H1 (cell line): ENCODE measurements at regions not wholly inside any gene's neighbourhood (a gene's known extent, or its start where the extent isn't known, plus 50 kb on each side); places are given as distances from the start of the nearest gene placed in this dataset.

Experiments used
- CTCF ChIA-PET: fragments of 300-600 bp; sonication (Branson Sonifier 250); formaldehyde crosslinking; loops from one replicate; lab custom pipeline; 2021; ENCODE audit not compliant: partially characterized antibody; lab: Charles Lee
- POLR2A ChIA-PET: fragments of 300-600 bp; sonication (Branson Sonifier 250); formaldehyde crosslinking; loops from one replicate; lab custom pipeline; 2021; ENCODE audit warnings: inconsistent platforms; ENCODE audit not compliant: partially characterized antibody; lab: Charles Lee
- DNase-seq, 2 experiments: peaks; one replicate each; pipeline versions ENCODE4 v3.0.0 to v3.0.0-alpha.2; 2010 to 2022; ENCODE audit warnings: low spot score in 2 of 2, low read depth in 1 of 2, mixed read lengths in 1 of 2
- FAIRE-seq: peaks from 2 replicates; lab custom pipeline; 2011; peaks lifted over from hg19 to GRCh38; lab: Jason Lieb, UNC
- H2AFZ ChIP-seq: 2 replicates; pipeline ENCODE4 v1.8.1; 2012; ENCODE audit warnings: low read length, inconsistent platforms
- H2AK5ac ChIP-seq: 2 replicates; pipeline ENCODE4 v1.6.1; 2013; ENCODE audit warnings: low read depth, low read length
- H2BK120ac ChIP-seq: replicated peaks from 2 replicates; pipeline ENCODE3; 2013; ENCODE audit warnings: low read depth, low read length, inconsistent platforms
- H2BK12ac ChIP-seq: 2 replicates; pipeline ENCODE4 v1.6.1; 2013; ENCODE audit warnings: low read depth, low read length
- H2BK15ac ChIP-seq: 2 replicates; pipeline ENCODE4 v1.6.1; 2013; ENCODE audit warnings: low read length
- H2BK20ac ChIP-seq: 2 replicates; pipeline ENCODE4 v1.6.1; 2013; ENCODE audit warnings: low read length
- H2BK5ac ChIP-seq: 2 replicates; pipeline ENCODE4 v1.6.1; 2013; ENCODE audit warnings: low read depth, low read length
- H3K14ac ChIP-seq: 2 replicates; pipeline ENCODE4 v1.6.1; 2013; ENCODE audit warnings: inconsistent platforms; ENCODE audit not compliant: insufficient read length
- H3K18ac ChIP-seq: 2 replicates; pipeline ENCODE4 v1.6.1; 2013; ENCODE audit warnings: low read length; ENCODE audit errors: extremely low read depth
- H3K23ac ChIP-seq: 2 replicates; pipeline ENCODE4 v1.6.1; 2013; ENCODE audit warnings: inconsistent platforms; ENCODE audit not compliant: insufficient read length
- H3K23me2 ChIP-seq: 2 replicates; pipeline ENCODE4 v1.6.1; 2013; ENCODE audit warnings: low read depth, low read length
- H3K27ac ChIP-seq: 2 replicates; pipeline ENCODE4 v1.6.1; 2011; ENCODE audit warnings: low read depth, low read length, inconsistent platforms
- H3K27me3 ChIP-seq, 4 experiments: replicated peaks in 1 of 4; 1 replicate in 1 of 4; 2 replicates in 3 of 4; pipeline versions ENCODE4 v1.6.1 to v1.8.1; 2011 to 2013; ENCODE audit warnings: low read length in 3 of 4, mild to moderate bottlenecking in 3 of 4, inconsistent platforms in 2 of 4, mixed read lengths in 2 of 4, moderate library complexity in 1 of 4; ENCODE audit not compliant: control insufficient read depth in 3 of 4, insufficient read depth in 3 of 4; ENCODE audit errors: extremely low read depth in 1 of 4
- H3K36me3 ChIP-seq, 4 experiments: 2 replicates each; pipeline versions ENCODE4 v1.6.1 to v1.8.1; 2011 to 2013; ENCODE audit warnings: mild to moderate bottlenecking in 4 of 4, low read length in 3 of 4, moderate library complexity in 2 of 4, control low read depth in 1 of 4, inconsistent platforms in 1 of 4; ENCODE audit not compliant: insufficient read depth in 4 of 4, control insufficient read depth in 2 of 4
- H3K4ac ChIP-seq: replicated peaks from 2 replicates; pipeline ENCODE3; 2013; ENCODE audit warnings: low read length, low read depth, mixed read lengths, inconsistent platforms; ENCODE audit not compliant: insufficient read length
- H3K4me1 ChIP-seq, 4 experiments: replicated peaks in 1 of 4; 1 replicate in 1 of 4; 2 replicates in 3 of 4; pipeline versions ENCODE4 v1.6.1 to v1.8.1; 2011 to 2013; ENCODE audit warnings: low read length in 3 of 4, inconsistent platforms in 2 of 4, mixed read lengths in 1 of 4; ENCODE audit not compliant: insufficient read depth in 4 of 4, control insufficient read depth in 3 of 4
- H3K4me2 ChIP-seq, 2 experiments: 2 replicates each; pipeline versions ENCODE4 v1.6.1 to v1.8.1; 2011 to 2013; ENCODE audit warnings: low read depth in 2 of 2, low read length in 2 of 2, control low read depth in 1 of 2, inconsistent platforms in 1 of 2, mild to moderate bottlenecking in 1 of 2; ENCODE audit not compliant: insufficient read depth in 1 of 2
- H3K4me3 ChIP-seq, 4 experiments: fragments of 200-600, 300-600 bp in 1 of 4; sonication (generic), shearing (Covaris generic), sonication (Bioruptor Twin) in 1 of 4; 2 replicates each; pipeline versions ENCODE4 v1.5.1 to v1.8.1; 2011 to 2016; ENCODE audit warnings: low read length in 4 of 4, low read depth in 3 of 4, control low read depth in 2 of 4, inconsistent platforms in 2 of 4, mild to moderate bottlenecking in 2 of 4, mixed read lengths in 1 of 4, moderate library complexity in 1 of 4; ENCODE audit not compliant: insufficient read depth in 2 of 4; ENCODE audit errors: extremely low read depth in 1 of 4
- H3K56ac ChIP-seq: replicated peaks from 2 replicates; pipeline ENCODE3; 2013; ENCODE audit warnings: low read depth, mild to moderate bottlenecking, mixed read lengths, low read length, inconsistent platforms; ENCODE audit not compliant: insufficient read length
- H3K79me1 ChIP-seq: 2 replicates; pipeline ENCODE4 v1.6.1; 2013; ENCODE audit warnings: low read depth, low read length, control low read depth
- H3K79me2 ChIP-seq, 2 experiments: 2 replicates each; pipeline versions ENCODE4 v1.6.1 to v1.8.1; 2012 to 2013; ENCODE audit warnings: low read length in 2 of 2, mild to moderate bottlenecking in 2 of 2, inconsistent platforms in 1 of 2; ENCODE audit not compliant: insufficient read depth in 2 of 2, control insufficient read depth in 1 of 2
- H3K9ac ChIP-seq, 4 experiments: replicated peaks in 1 of 4; 1 replicate in 1 of 4; 2 replicates in 3 of 4; pipeline versions ENCODE4 v1.6.1 to v1.8.1; 2011 to 2013; ENCODE audit warnings: low read depth in 3 of 4, low read length in 3 of 4, control low read depth in 2 of 4, mild to moderate bottlenecking in 2 of 4, moderate library complexity in 2 of 4, inconsistent platforms in 1 of 4; ENCODE audit errors: extremely low read depth in 1 of 4
- H3K9me3 ChIP-seq, 2 experiments: 2 replicates each; pipeline versions ENCODE4 v1.6.1 to v1.8.1; 2012 to 2013; ENCODE audit warnings: mild to moderate bottlenecking in 2 of 2, moderate library complexity in 2 of 2, control low read depth in 1 of 2, inconsistent platforms in 1 of 2, low read depth in 1 of 2, low read length in 1 of 2, mixed read lengths in 1 of 2; ENCODE audit not compliant: insufficient read depth in 2 of 2
- H4K20me1 ChIP-seq, 2 experiments: replicated peaks in 1 of 2; 2 replicates each; pipeline versions ENCODE3 to v1.8.1; 2011 to 2013; ENCODE audit warnings: inconsistent platforms in 2 of 2, low read length in 2 of 2, mild to moderate bottlenecking in 1 of 2; ENCODE audit not compliant: insufficient read depth in 2 of 2, control insufficient read depth in 1 of 2
- H4K5ac ChIP-seq: 2 replicates; pipeline ENCODE4 v1.6.1; 2013; ENCODE audit warnings: low read length, low read depth, mixed read lengths, inconsistent platforms; ENCODE audit not compliant: insufficient read length
- H4K8ac ChIP-seq: 2 replicates; pipeline ENCODE4 v1.8.0; 2013; ENCODE audit warnings: mild to moderate bottlenecking, moderate library complexity, low read length, inconsistent platforms; ENCODE audit not compliant: insufficient read depth; ENCODE audit errors: extremely low read depth
- H4K91ac ChIP-seq: replicated peaks from 2 replicates; pipeline ENCODE3; 2013; ENCODE audit warnings: low read length, mixed read lengths, inconsistent platforms; ENCODE audit not compliant: insufficient read length
- KDM1A ChIP-seq: fragments of 200-600, 300-600 bp; sonication (generic); IDR thresholded peaks from 2 replicates; pipeline ENCODE4 v1.7.1; 2016; ENCODE audit warnings: mild to moderate bottlenecking, low read length, borderline replicate concordance
- MAFK ChIP-seq: IDR thresholded peaks from 2 replicates; pipeline ENCODE4 v1.6.1; 2012; ENCODE audit warnings: low read depth, mild to moderate bottlenecking, improper control_type of control experiment, low read length
- RBBP5 ChIP-seq: IDR thresholded peaks from 2 replicates; pipeline ENCODE4 v1.7.1; 2012; ENCODE audit warnings: low read depth, mild to moderate bottlenecking, inconsistent platforms, low read length, moderate library complexity, borderline replicate concordance
- SUZ12 ChIP-seq: fragments of 200-600 bp; sonication (generic); IDR thresholded peaks from 2 replicates; pipeline ENCODE4 v1.6.1; 2012; ENCODE audit warnings: mild to moderate bottlenecking, inconsistent platforms, low read length, moderate library complexity, mixed read lengths
- WGBS, 2 experiments: shearing (Covaris generic) in 1 of 2; methylation state at CpG; one replicate each; pipeline versions ENCODE4 v1.1.6 to v1.1.7; 2013 to 2015; ENCODE audit warnings: low lambda C conversion rate in 2 of 2, mixed read lengths in 2 of 2, inconsistent platforms in 1 of 2, low coverage in 1 of 2, missing lambda C conversion rate in 1 of 2; ENCODE audit not compliant: insufficient replicate concordance in 2 of 2, insufficient coverage in 1 of 2, insufficient read length in 1 of 2; ENCODE audit errors: extremely low coverage in 1 of 2, missing lambda C conversion rate in 1 of 2; 5-methylcytosine and 5-hydroxymethylcytosine counted together

DNA sequence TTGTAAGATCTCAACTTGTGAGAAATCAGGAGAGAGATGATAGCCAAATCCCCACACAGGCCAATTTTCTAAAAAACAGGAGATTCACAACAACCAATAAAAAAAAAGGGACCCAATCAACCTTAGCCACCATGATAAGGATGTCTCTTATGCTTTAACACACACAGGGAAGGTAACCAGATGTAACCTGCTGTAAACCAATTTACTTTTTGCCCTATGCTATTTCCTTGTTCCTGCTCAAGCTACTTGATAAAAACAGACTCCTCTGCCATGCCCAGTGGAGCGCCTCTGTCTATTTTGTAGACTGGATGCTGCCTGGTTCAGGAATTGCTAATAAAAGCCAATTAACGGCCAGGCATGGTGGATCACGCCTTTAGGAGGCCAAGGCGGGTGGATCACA is 123.5 kb upstream of the NPVF start:
- H3K23ac ChIP-seq, result no peak overlapping the region
- no peak overlapping the region for H3K9ac ChIP-seq
- H2BK5ac ChIP-seq, result no peak overlapping the region
- no peak overlapping the region for H3K18ac ChIP-seq
- no peaks in the 10 kb centered on the region for H3K36me3 ChIP-seq
- no peak overlapping the region for H2BK15ac ChIP-seq
- H2BK20ac ChIP-seq, result no peak overlapping the region
- H3K23me2 ChIP-seq, result no peaks in the 10 kb centered on the region
- no peak overlapping the region for H2BK120ac ChIP-seq
- H3K4ac ChIP-seq, result no peak overlapping the region
- no peak overlapping the region for H3K4me3 ChIP-seq
- H3K79me2 ChIP-seq, result no peaks in the 10 kb centered on the region
- H3K14ac ChIP-seq, result no peak overlapping the region
- ChIA-PET POLR2A (no interaction called here), CTCF (interaction anchor here (0.6 kb wide), 1 partner anchor 1344 kb away, joined by 3 read pairs; no protein-coding TSS in a partner anchor)
- H3K56ac ChIP-seq, result no peak overlapping the region
- no peaks in the 10 kb centered on the region for H3K79me1 ChIP-seq
- no peak overlapping the region for H3K27ac ChIP-seq
- H4K8ac ChIP-seq, result no peak overlapping the region
- H3K9me3 ChIP-seq, result no peaks in the 10 kb centered on the region
- no peak overlapping the region for H3K4me2 ChIP-seq
- no peaks in the 10 kb centered on the region for H4K20me1 ChIP-seq
- DNase-seq (no peak), FAIRE-seq (no peak)
- H3K27me3 ChIP-seq, result no peaks in the 10 kb centered on the region
- no peak for TF ChIP-seq MAFK
- no peak for TF ChIP-seq KDM1A
- no peak for TF ChIP-seq RBBP5
- TF ChIP-seq SUZ12, result no peak
- no peaks in the 10 kb centered on the region for H3K4me1 ChIP-seq
- H2BK12ac ChIP-seq, result no peak overlapping the region
- no peak overlapping the region for H2AFZ ChIP-seq
- H4K91ac ChIP-seq, result no peak overlapping the region
- 96% methylated on average over 4 of the region's 4 CpGs; no CpG with 5 or more reads in 1 of the 2 experiments for WGBS, 2 experiments
- H4K5ac ChIP-seq, result no peak overlapping the region
- no peak overlapping the region for H2AK5ac ChIP-seq
